ENCODE measurements at regions not wholly inside any gene's neighbourhood (a gene's known extent, or its start where the extent isn't known, plus 50 kb on each side); places are given as distances from the start of the nearest gene placed in this dataset.

GRCh38 chr7:112546723-112547513 is 66.1 kb downstream of the LSMEM1 start:
- BruUV-seq (replicated peaks) = no TSS peak
- Histone ChIP-seq H3K4me1 (ENCODE audit: control insufficient read depth in 1 of 2, insufficient read depth in 2 of 2, low read length in 2 of 2) (no peaks in the 10 kb centered on the region), H4K20me1 (ENCODE audit: insufficient read depth) (no peaks in the 10 kb centered on the region), H3K9me3 (ENCODE audit: control insufficient read depth in 1 of 2, insufficient read depth in 1 of 2, low read depth in 1 of 2, low read length in 2 of 2) (no peaks in the 10 kb centered on the region), H3K36me3 (ENCODE audit: control insufficient read depth in 1 of 2, insufficient read depth in 2 of 2, low read length in 2 of 2) (no peaks in the 10 kb centered on the region), H3K27me3 (ENCODE audit: insufficient read depth, low read length) (no peaks in the 10 kb centered on the region), H2AFZ (ENCODE audit: low read depth, low read length, poor library complexity, severe bottlenecking) (no peak overlapping the region), H3K9me2 (ENCODE audit: insufficient read depth) (no peaks in the 10 kb centered on the region), H3K4me3 (replicated peaks in 1 of 2; ENCODE audit: low read depth in 1 of 2, low read length in 2 of 2) (no peak overlapping the region), H3K79me2 (ENCODE audit: insufficient read depth, low read length) (no peaks in the 10 kb centered on the region), H3K9ac (ENCODE audit: low read length) (no peak overlapping the region), H3K27ac (ENCODE audit: low read depth, low read length) (no peak overlapping the region), H3K4me2 (ENCODE audit: low read length) (no peak overlapping the region)
- DNase-seq (ENCODE audit: low read depth, low spot score) (no peak), ATAC-seq (peak; percentile 49)
- ChIA-PET CTCF (no interaction called here), RAD21 (ENCODE audit: low non-redundant PET in 1 of 2, low total read pairs in 2 of 2, uncharacterized antibody in 2 of 2, unreplicated experiment in 2 of 2) (no interaction called here), POLR2A (no interaction called here)
- intact Hi-C loops (cut with micrococcal nuclease) = no loop called here
- TF ChIP-seq CBX3 (IDR thresholded peaks at IDR 0.05; ENCODE audit: low read depth) (no peak), ZFX (IDR thresholded peaks at IDR 0.05) (no peak), RAD21 (IDR thresholded peaks at IDR 0.05; ENCODE audit: low read depth) (peak; percentile 17; the same call in 1 of the 2 replicates), REST (IDR thresholded peaks at IDR 0.05; ENCODE audit: low read depth) (no peak)

GRCh38 chr7:112547916-112548315 is 67.1 kb downstream of the LSMEM1 start:
- CTCF ChIA-PET = no interaction called here
- no peak for TF ChIP-seq JUND (IDR thresholded peaks at IDR 0.05)
- TF ChIP-seq ZFX (IDR thresholded peaks at IDR 0.05) = no peak
- TF ChIP-seq ZNF274 (IDR thresholded peaks at IDR 0.05; ENCODE audit: low read depth, low read length) = no peak
- no peak for TF ChIP-seq SIN3A (IDR thresholded peaks at IDR 0.05; ENCODE audit: low read depth)
- TF ChIP-seq FOSL1 (IDR thresholded peaks at IDR 0.05; ENCODE audit: low read depth) = no peak
- no peak for TF ChIP-seq EZH2 (IDR thresholded peaks at IDR 0.05)
- TF ChIP-seq MAX (IDR thresholded peaks at IDR 0.05) = no peak
- no peak for TF ChIP-seq SP1 (IDR thresholded peaks at IDR 0.05; ENCODE audit: low read depth)
- no peak for TF ChIP-seq ZBTB33 (IDR thresholded peaks at IDR 0.05; ENCODE audit: extremely low read depth, insufficient replicate concordance, low read length)
- TF ChIP-seq SRF (IDR thresholded peaks at IDR 0.05; ENCODE audit: low read depth) = no peak
- TF ChIP-seq CBX3 (IDR thresholded peaks at IDR 0.05; ENCODE audit: low read depth) = no peak
- no peak for TF ChIP-seq ATF3 (IDR thresholded peaks at IDR 0.05)
- TF ChIP-seq EZH2phosphoT487 (IDR thresholded peaks at IDR 0.05; ENCODE audit: borderline replicate concordance) = no peak
- TF ChIP-seq POLR2AphosphoS5 (IDR thresholded peaks at IDR 0.05; ENCODE audit: low read depth, low read length) = no peak

More at GRCh38 chr7:112547916-112548315, 67.1 kb downstream of the LSMEM1 start:
- Histone ChIP-seq H3K27me3 (ENCODE audit: insufficient read depth, low read length) (no peaks in the 10 kb centered on the region), H3K9me2 (ENCODE audit: insufficient read depth) (no peaks in the 10 kb centered on the region), H3K27ac (ENCODE audit: low read depth, low read length) (no peak overlapping the region), H3K4me3 (replicated peaks in 1 of 2; ENCODE audit: low read depth in 1 of 2, low read length in 2 of 2) (no peak overlapping the region), H3K4me1 (ENCODE audit: control insufficient read depth in 1 of 2, insufficient read depth in 2 of 2, low read length in 2 of 2) (no peaks in the 10 kb centered on the region), H3K79me2 (ENCODE audit: insufficient read depth, low read length) (no peaks in the 10 kb centered on the region), H3K9ac (ENCODE audit: low read length) (no peak overlapping the region), H3K4me2 (ENCODE audit: low read length) (no peak overlapping the region), H2AFZ (ENCODE audit: low read depth, low read length, poor library complexity, severe bottlenecking) (no peak overlapping the region), H4K20me1 (ENCODE audit: insufficient read depth) (no peaks in the 10 kb centered on the region), H3K9me3 (ENCODE audit: control insufficient read depth in 1 of 2, insufficient read depth in 1 of 2, low read depth in 1 of 2, low read length in 2 of 2) (no peaks in the 10 kb centered on the region), H3K36me3 (ENCODE audit: control insufficient read depth in 1 of 2, insufficient read depth in 2 of 2, low read length in 2 of 2) (no peaks in the 10 kb centered on the region)
- no TSS peak for BruUV-seq (replicated peaks)
- ATAC-seq (no peak), DNase-seq (ENCODE audit: low read depth, low spot score) (no peak)
- ChIA-PET POLR2A (no interaction called here), RAD21 (ENCODE audit: low non-redundant PET in 1 of 2, low total read pairs in 2 of 2, uncharacterized antibody in 2 of 2, unreplicated experiment in 2 of 2) (no interaction called here)
- intact Hi-C loops (cut with micrococcal nuclease) = no loop called here
